Nephron progenitor cell (in vitro differentiated cells): ENCODE measurements at regions not wholly inside any gene's neighbourhood (a gene's known extent, or its start where the extent isn't known, plus 50 kb on each side); places are given as distances from the start of the nearest gene placed in this dataset.
"Not testable (repeated sequence)": the region's sequence is repeated elsewhere in the genome, so short reads cannot be mapped to it uniquely, and the experiment has no call there.

Source experiments
- DNase-seq: peaks from one replicate; pipeline ENCODE4 v3.0.0; 2021
- H3K27ac Mint-ChIP-seq: 2 replicates; pipeline ENCODE4 v1.8.0; 2021; ENCODE audit warnings: mild to moderate bottlenecking, moderate library complexity, mixed read lengths
- H3K27me3 Mint-ChIP-seq: 2 replicates; pipeline ENCODE4 v1.8.0; 2021; ENCODE audit warnings: mild to moderate bottlenecking, low read depth, mixed read lengths; ENCODE audit not compliant: poor library complexity
- H3K36me3 Mint-ChIP-seq: 2 replicates; pipeline ENCODE4 v1.8.0; 2021; ENCODE audit warnings: low read depth, mixed read lengths
- H3K4me1 Mint-ChIP-seq: 2 replicates; pipeline ENCODE4 v1.8.0; 2021; ENCODE audit warnings: mixed read lengths
- H3K4me3 Mint-ChIP-seq: 2 replicates; pipeline ENCODE4 v1.8.0; 2021; ENCODE audit warnings: mild to moderate bottlenecking, moderate library complexity, mixed read lengths
- H3K9me3 Mint-ChIP-seq: 2 replicates; pipeline ENCODE4 v1.8.0; 2021; ENCODE audit warnings: mild to moderate bottlenecking, moderate library complexity, mixed read lengths
- CTCF ChIP-seq: fragments of 200-600 bp; sonication (generic); IDR thresholded peaks from 2 replicates; pipeline ENCODE4 v1.5.0; 2021; ENCODE audit warnings: antibody characterized with exemption

- no peaks in the 10 kb centered on the region for H3K4me1 Mint-ChIP-seq
- no peaks in the 10 kb centered on the region for H3K27me3 Mint-ChIP-seq
- no peak overlapping the region for H3K4me3 Mint-ChIP-seq
These were observed 281.8 kb upstream of the PLD5 start for GRCh38 chr1:242806324-242806723.

GRCh38 chr1:242805360-242805759, 280.9 kb upstream of the PLD5 start:
- not testable (repeated sequence) for H3K4me3 Mint-ChIP-seq, DNase-seq, H3K9me3 Mint-ChIP-seq, H3K36me3 Mint-ChIP-seq, H3K27ac Mint-ChIP-seq, H3K27me3 Mint-ChIP-seq, H3K4me1 Mint-ChIP-seq

More at GRCh38 chr1:242806324-242806723, 281.8 kb upstream of the PLD5 start:
- Mint-ChIP-seq H3K36me3 (no peaks in the 10 kb centered on the region), H3K27ac (no peak overlapping the region), H3K9me3 (peaks cover 4% of the 10 kb centered on the region)
- TF ChIP-seq CTCF, result no peak
- DNase-seq, result no peak

- no peaks in the 10 kb centered on the region for H3K4me1 Mint-ChIP-seq
- no peak for DNase-seq
- no peak for TF ChIP-seq CTCF
- H3K27ac Mint-ChIP-seq, result no peak overlapping the region
- H3K4me3 Mint-ChIP-seq, result no peak overlapping the region
- H3K27me3 Mint-ChIP-seq, result no peaks in the 10 kb centered on the region
- no peaks in the 10 kb centered on the region for H3K9me3 Mint-ChIP-seq
- no peaks in the 10 kb centered on the region for H3K36me3 Mint-ChIP-seq
These were observed 278.5 kb upstream of the PLD5 start for GRCh38 chr1:242802973-242803372.

GRCh38 chr1:242800521-242800920, 276.0 kb upstream of the PLD5 start:
- no peak for TF ChIP-seq CTCF
- Mint-ChIP-seq H3K36me3 (no peaks in the 10 kb centered on the region), H3K27me3 (no peaks in the 10 kb centered on the region), H3K9me3 (peaks cover 3% of the 10 kb centered on the region), H3K4me1 (no peaks in the 10 kb centered on the region), H3K27ac (no peak overlapping the region), H3K4me3 (no peak overlapping the region)
- DNase-seq, result no peak

GRCh38 chr1:242797856-242798255, 273.4 kb upstream of the PLD5 start:
- H3K36me3 Mint-ChIP-seq, result no peaks in the 10 kb centered on the region
- no peak for TF ChIP-seq CTCF
- DNase-seq, result no peak
- H3K4me1 Mint-ChIP-seq, result no peaks in the 10 kb centered on the region
- H3K4me3 Mint-ChIP-seq, result no peak overlapping the region
- H3K27me3 Mint-ChIP-seq, result no peaks in the 10 kb centered on the region
- no peak overlapping the region for H3K27ac Mint-ChIP-seq
- peaks cover 12% of the 10 kb centered on the region for H3K9me3 Mint-ChIP-seq

- Mint-ChIP-seq H3K4me3 (no peak overlapping the region), H3K27me3 (peaks cover 3% of the 10 kb centered on the region), H3K9me3 (peaks cover 7% of the 10 kb centered on the region), H3K4me1 (no peaks in the 10 kb centered on the region), H3K36me3 (no peaks in the 10 kb centered on the region), H3K27ac (no peak overlapping the region)
- no peak for DNase-seq
- no peak for TF ChIP-seq CTCF
These were observed 264.3 kb upstream of the PLD5 start for GRCh38 chr1:242788771-242789170.
